ENCODE measurements at regions not wholly inside any gene's neighbourhood (a gene's known extent, or its start where the extent isn't known, plus 50 kb on each side); places are given as distances from the start of the nearest gene placed in this dataset.

DNA sequence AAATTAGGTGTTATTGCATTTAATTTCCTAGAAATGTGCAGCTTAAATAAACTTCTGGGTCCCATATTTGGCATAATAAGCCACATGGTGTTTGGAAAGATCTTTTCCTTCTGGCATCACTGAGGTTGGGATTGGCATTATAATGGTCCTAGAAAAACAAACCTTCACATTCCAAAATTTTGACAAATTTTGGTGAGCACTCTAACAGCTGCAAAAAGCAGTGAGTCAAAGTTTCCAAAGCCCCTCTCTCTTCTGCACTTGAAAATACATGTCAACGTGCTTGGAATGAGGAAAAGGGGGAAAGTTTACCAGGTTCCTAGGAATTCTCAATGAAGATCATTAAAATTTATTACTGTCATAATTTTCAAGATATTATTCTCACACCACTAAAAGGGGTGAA, 77.8 kb upstream of the STK17B start:
- H3K56ac ChIP-seq (ENCODE audit: insufficient read length, low read depth, low read length): no peak overlapping the region
- H4K8ac ChIP-seq (replicated peaks; ENCODE audit: insufficient read length, low read depth, low read length): no peak overlapping the region
- no peaks in the 10 kb centered on the region for H4K20me1 ChIP-seq (ENCODE audit: control insufficient read depth, insufficient read depth, insufficient read length)
- no peak overlapping the region for H3K14ac ChIP-seq (ENCODE audit: insufficient read depth, low read length)
- no peak overlapping the region for H3T11ph ChIP-seq (ENCODE audit: low read length)
- H2BK20ac ChIP-seq (ENCODE audit: low read depth, low read length, poor library complexity, severe bottlenecking): no peak overlapping the region
- no peak overlapping the region for H4K91ac ChIP-seq (ENCODE audit: insufficient read length, low read depth, low read length)
- Mint-ChIP-seq H3K27ac (no peak overlapping the region), H3K4me1 (no peaks in the 10 kb centered on the region), H3K36me3 (ENCODE audit: insufficient read depth in 1 of 3, low read depth in 3 of 3) (peaks cover 0 to 2% (median 0%) of the 10 kb centered on the region in 3 experiments; a peak in 2 of 7 replicates), H3K9me3 (no peaks in the 10 kb centered on the region), H3K4me3 (no peak overlapping the region), H3K27me3 (ENCODE audit: low read depth) (no peaks in the 10 kb centered on the region)
- H2AK5ac ChIP-seq (ENCODE audit: insufficient read length, low read length): no peak overlapping the region
- H2BK12ac ChIP-seq (ENCODE audit: insufficient read length, low read depth, low read length): no peak overlapping the region
- no peak overlapping the region for H3K4ac ChIP-seq (ENCODE audit: low read depth, low read length)
- no peak overlapping the region for H3K9ac ChIP-seq (ENCODE audit: extremely low read depth, insufficient read length, low read length)
- H3K27ac ChIP-seq (ENCODE audit: insufficient read length, low read depth, low read length): no peak overlapping the region
- no peaks in the 10 kb centered on the region for H3K79me2 ChIP-seq (ENCODE audit: insufficient read depth, low read length)
- WGBS (ENCODE audit: extremely low coverage, insufficient read length, low lambda C conversion rate): no CpG with 5 or more reads among the region's 1 CpG
- no peaks in the 10 kb centered on the region for H3K79me1 ChIP-seq (ENCODE audit: insufficient read depth, low read depth, low read length, poor library complexity, severe bottlenecking)
- H3K27me3 ChIP-seq (ENCODE audit: insufficient read depth, low read length): no peaks in the 10 kb centered on the region
- H2BK120ac ChIP-seq (ENCODE audit: low read depth, low read length, poor library complexity, severe bottlenecking): no peak overlapping the region
- no peak overlapping the region for H4K5ac ChIP-seq (ENCODE audit: insufficient read length, low read depth, low read length)
- H2AFZ ChIP-seq (ENCODE audit: low read length): no peak overlapping the region
- H3K4me2 ChIP-seq (ENCODE audit: insufficient read depth, insufficient read length, low read length): no peak overlapping the region
- H3K18ac ChIP-seq (ENCODE audit: insufficient read length, low read depth, low read length): no peak overlapping the region
- H2BK15ac ChIP-seq (ENCODE audit: low read depth, low read length): no peak overlapping the region
- H3K23ac ChIP-seq (ENCODE audit: insufficient read length, low read depth, low read length): no peak overlapping the region
- TF ChIP-seq, protein P1, sequence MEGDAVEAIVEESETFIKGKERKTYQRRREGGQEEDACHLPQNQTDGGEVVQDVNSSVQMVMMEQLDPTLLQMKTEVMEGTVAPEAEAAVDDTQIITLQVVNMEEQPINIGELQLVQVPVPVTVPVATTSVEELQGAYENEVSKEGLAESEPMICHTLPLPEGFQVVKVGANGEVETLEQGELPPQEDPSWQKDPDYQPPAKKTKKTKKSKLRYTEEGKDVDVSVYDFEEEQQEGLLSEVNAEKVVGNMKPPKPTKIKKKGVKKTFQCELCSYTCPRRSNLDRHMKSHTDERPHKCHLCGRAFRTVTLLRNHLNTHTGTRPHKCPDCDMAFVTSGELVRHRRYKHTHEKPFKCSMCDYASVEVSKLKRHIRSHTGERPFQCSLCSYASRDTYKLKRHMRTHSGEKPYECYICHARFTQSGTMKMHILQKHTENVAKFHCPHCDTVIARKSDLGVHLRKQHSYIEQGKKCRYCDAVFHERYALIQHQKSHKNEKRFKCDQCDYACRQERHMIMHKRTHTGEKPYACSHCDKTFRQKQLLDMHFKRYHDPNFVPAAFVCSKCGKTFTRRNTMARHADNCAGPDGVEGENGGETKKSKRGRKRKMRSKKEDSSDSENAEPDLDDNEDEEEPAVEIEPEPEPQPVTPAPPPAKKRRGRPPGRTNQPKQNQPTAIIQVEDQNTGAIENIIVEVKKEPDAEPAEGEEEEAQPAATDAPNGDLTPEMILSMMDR (conservative IDR thresholded peaks at IDR 0.05): no peak
- DNase-seq: no peak
- H3K9me3 ChIP-seq (ENCODE audit: control insufficient read depth, low read depth, low read length): no peaks in the 10 kb centered on the region
- H3K4me1 ChIP-seq (ENCODE audit: insufficient read depth, low read length): no peaks in the 10 kb centered on the region
- H3K23me2 ChIP-seq (ENCODE audit: insufficient read length, low read depth, low read length, poor library complexity, severe bottlenecking): no peaks in the 10 kb centered on the region
- no peak overlapping the region for H2BK5ac ChIP-seq (ENCODE audit: insufficient read length, low read length)

All from H9 (cell line).